ENCODE measurements at regions not wholly inside any gene's neighbourhood (a gene's known extent, or its start where the extent isn't known, plus 50 kb on each side); places are given as distances from the start of the nearest gene placed in this dataset.

DNA sequence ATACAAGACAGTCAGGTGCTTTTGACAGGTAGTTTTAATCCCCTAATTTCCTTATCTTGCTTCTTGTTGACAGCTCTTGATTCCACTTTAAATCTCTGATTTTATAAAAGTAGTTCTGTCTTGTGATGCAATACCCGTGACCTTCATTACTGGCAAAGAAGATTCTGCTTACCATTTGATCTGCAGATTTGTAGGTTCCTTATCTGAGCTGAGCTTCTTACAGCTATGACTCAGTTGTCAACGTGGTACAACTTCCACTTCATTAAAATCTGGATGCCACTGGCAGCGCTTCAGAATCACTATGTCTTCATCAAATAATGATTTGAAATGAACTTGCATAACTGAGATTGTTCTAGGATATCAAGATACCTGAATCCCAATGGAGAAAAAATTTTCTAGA, 543.6 kb upstream of the B3GALT2 start:
- DNase-seq, result no peak

DNA sequence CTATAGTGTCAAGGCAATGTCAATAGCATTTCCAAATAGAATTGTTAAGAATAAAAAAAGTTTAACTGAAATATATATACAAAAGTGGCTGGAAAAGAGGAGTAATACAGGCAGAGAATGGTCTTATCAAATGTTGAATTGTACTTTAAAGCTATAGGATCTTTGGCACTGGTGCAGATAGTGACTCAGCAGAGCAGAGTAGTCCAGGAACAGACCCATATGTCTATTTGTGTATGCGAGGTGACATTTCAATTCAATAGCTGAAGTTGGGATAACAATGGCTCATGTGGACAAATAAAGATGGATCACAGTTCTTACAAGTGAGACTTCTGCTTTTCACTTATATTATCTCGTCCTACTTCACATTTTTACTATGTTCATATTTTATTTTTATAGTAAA, 543.0 kb upstream of the B3GALT2 start:
- DNase-seq, result no peak

DNA sequence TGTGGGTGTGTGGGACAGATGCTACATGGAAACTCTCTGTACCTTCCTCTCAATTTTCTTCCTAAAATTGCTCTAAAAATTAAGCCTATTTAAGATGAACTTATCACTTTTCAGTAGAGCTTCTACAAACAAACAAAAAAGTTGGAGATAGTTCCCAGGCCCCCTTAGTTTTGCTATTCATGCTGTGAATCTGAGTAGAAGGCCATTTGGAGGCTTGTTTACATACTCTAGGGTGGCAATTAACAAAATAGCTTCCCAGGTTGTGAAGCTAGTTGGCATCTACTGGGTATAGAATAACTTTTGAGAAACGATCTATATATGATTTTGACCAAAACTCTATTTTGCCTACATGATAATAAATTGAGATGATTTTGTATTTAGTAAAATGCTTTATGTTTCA, 541.4 kb upstream of the B3GALT2 start:
- no peak for DNase-seq

DNA sequence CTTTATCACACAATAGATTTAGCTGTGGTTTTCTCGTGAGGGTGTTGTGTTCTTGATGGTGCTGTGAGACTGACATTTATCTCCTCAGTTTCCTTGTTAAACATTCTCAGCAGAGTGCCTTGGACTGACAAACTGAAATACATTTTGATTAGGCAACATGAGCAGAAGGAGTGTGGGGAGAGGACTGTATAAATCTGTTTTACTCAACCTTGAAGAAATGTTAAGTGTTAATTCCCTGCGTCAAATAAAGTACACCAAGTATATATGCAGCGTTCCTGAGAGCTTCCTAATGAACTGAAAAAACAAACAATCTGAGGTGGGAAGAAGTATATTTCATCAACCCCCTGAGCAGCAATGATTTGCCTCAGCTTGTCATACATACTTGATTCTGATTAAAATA, 540.3 kb upstream of the B3GALT2 start:
- no peak for DNase-seq

DNA sequence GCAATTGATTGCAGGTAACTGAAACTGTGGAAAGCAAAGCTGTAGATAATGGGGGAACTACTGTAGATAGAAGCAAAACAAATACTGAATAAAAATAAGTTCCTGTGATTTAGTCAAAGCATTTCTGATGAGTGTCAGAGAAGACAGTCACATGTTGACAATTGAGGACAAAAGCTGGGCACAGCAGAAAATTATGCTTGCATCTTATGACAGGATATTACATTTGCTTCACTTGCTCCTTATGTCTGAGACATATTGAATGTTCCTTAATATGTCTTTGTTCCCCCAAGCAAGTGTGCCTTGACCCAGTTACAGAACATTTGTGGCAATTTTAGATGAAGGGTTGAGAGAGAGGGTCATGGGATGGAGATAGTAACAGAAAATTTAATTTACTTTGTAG, 526.0 kb upstream of the B3GALT2 start:
- no peak for DNase-seq

DNA sequence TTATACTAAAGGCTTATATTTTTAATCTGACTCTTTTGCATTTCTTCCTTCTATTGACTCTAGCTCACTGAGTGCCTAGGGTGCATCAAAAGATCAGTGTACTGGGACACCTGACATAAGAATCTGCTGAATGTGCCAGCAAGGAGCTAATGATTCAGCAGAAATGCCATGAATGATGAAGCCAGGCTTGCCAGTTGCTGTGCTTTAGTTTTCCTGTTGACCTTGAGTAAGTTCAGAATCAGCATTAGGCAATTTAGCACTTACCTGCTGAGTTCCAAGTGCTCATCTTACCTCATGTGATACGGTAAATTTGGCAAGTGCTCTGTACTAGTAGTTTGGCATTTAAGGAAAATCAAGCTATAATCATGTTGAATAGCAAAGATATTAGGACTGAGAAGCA, 523.2 kb upstream of the B3GALT2 start:
- DNase-seq, result no peak

DNA sequence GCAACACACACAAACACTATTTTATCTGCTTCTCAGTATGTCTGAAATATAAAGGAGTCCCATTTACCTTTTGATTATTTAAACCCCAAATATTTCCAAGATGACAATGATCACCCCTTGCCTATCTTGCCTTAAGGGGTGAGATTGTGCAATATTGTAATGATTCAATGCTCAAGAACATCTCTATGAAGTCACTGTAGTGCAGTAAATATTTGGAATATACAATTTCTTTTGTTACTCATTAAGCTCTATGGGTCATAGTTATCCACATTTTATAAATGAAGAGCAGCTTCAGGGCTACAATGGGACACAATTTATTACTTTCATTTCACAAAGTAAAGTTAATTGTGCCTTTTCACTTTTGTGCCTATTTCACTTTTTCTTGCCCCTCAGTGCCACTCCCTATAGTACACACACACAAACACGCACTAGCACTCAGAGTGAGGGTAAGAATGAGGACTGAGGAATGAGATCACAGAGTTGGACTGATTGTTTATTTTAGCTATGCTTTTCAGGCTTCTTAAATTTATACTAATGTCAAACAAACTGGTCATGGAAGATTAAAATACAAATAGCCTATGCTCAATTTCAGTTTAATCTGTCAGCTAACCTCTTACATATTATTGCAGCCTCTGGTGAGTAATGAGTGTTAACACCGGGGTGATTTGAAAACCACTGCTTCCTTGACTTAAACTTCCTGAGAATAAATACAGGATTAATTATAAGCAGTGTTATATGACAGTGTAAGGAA, 521.0 kb upstream of the B3GALT2 start:
- DNase-seq, result no peak

DNA sequence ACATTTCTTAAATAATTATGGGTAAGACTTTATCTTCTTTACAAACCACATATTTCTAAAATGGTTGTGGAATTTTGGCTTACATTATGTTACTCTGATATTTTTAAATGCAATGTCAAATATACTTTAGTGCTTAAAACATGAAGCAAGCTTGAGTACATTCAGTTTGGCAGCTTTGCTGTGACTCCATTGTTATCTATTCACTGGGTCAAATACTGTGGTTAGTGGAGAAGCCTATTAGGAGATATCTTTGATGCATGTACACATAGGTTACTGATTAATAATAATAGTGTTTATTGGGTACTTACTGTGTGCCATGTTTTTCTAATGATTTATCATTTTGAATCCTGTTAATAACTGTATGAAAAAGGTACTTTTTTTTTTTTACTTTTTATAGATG, 520.4 kb upstream of the B3GALT2 start:
- DNase-seq, result no peak

DNA sequence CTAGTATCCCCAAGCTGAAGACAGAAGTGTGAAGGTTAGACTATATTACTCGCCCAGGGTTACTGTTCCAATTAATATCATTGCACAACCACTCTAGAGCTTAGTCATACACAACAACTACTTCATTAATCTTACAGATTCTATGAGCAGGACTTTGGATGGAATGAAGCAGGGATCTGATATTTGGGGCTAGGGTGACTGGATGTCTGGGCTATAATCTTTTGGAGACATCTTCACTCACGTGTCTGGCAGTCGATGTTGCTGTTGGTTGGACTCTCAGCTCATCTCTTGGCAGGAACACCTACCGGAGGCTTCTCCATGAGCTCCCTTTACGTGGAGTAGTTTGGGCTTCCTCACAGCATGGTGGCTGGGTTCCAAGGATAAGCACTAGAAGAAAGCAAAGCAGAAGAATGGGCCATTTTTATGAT, 519.2 kb upstream of the B3GALT2 start:
- DNase-seq, result no peak

DNA sequence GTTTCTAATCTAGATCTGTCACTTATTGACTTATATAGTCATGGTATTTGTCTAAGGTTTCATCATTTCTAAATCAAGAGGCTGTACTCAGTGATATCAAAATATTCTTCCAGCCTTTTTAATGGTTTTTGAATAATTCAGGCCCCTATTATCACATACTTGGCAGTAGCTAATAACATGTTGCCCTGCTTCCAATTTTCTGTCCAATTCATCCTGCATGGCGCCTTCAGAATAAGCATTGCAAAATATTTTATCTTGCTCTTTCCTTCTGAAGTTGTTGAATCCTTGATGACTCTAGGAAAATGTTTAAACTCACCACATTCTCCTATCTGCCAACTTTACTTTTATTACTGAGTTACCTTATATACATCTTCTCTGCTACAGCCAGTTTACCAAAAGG, 517.2 kb upstream of the B3GALT2 start:
- DNase-seq, result no peak

DNA sequence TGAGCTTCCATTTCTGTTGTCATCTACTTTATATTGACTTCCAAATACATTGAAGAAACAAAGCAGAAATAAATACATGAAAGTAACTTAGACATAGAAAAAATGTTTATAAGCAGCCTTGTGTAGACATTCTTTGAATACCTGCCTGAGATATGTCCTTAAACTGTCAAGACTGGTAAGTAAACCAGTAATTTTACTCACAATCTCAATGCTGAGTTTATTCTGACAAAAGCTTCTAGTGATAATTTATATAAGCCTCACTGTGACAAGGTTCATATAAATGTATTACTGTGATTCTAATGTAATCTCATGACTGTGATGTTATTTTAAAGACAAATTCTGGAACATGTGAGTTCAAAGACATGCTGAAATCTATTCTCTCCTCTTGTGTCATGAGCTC, 516.7 kb upstream of the B3GALT2 start:
- no peak for DNase-seq

DNA sequence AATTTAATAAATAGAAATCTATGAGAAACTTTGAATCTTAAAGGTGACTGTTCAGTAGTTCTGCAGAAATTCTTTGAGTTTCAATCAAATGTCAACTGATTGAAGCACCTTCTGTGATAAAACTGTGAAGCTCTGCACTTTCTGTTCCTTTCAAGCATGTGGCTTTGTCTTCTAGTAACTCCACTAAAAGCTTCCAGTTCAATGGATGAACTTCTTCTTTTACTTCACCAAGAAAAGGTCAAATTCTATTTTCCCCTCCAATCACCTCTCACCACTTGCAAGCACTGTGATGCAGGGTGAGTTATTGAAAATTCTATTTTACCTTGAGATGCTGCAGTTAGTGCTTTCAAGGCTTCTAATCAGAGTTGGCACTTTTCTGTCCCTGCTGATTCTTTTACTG, 515.3 kb upstream of the B3GALT2 start:
- DNase-seq, result no peak

DNA sequence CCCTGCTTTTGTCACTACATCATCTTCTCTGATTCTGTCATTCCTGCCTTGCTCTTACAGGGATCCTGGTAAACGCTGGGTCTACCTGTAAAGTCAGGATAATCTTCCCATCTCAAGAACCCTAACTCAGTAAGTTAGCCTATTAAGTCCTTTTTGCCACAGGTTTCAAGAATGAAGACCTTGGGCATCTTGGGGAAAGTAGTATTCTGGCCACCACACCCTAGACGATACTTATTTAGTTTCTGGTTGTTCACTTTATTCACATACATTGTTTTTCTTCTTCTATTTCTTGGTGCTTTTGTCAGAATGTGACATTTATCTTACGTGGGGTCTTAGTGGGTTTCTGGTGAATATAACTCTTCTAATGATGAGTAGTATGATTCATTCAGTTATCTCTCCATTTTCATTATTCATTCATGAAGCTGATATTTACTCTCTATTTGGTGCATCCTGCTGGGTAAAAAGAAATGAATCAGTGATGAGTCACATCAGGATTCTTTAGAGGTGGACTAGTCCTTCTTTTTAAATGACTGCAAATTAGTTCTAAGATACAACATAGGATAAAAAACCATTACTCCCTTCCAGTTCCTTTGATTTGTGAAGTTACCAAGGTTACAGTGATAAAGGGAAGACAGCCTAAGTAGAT, 514.4 kb upstream of the B3GALT2 start:
- DNase-seq, result no peak

DNA sequence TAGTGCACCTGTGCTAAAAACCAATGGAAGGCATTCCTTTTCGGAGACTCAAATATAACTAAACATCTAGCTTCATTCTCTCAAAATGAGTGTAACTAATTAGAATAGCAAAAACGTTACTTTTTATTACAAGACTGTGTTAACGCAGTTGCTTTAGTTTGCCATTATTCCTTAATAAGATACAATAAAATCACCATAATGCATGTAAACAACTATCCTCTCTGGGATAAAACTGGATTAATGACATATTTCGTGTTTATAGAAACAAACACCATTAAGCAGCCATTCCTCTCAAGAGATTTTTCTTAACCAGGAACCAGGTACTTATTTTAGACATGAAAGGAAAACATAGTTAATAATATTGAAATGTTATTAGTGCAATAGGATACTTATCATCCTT, 512.8 kb upstream of the B3GALT2 start:
- no peak for DNase-seq

DNA sequence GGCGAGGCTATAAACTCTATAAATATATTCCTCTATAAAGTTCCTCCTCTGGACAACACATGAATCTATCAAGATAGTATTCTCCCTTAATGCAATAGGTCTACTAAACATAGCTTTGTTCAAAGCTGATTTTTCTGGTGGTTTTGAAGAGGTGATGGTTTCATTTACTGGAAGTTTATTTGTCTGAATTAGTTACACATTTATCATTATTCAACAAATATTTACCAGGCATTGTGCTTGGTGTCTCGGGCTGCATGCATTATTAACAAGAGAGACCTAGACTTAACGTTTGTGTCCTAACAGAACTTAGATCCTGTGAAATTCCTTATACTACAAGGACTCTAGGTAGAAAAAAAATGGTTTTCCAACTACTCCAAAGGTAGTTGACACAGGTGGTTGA, 511.4 kb upstream of the B3GALT2 start:
- no peak for DNase-seq

DNA sequence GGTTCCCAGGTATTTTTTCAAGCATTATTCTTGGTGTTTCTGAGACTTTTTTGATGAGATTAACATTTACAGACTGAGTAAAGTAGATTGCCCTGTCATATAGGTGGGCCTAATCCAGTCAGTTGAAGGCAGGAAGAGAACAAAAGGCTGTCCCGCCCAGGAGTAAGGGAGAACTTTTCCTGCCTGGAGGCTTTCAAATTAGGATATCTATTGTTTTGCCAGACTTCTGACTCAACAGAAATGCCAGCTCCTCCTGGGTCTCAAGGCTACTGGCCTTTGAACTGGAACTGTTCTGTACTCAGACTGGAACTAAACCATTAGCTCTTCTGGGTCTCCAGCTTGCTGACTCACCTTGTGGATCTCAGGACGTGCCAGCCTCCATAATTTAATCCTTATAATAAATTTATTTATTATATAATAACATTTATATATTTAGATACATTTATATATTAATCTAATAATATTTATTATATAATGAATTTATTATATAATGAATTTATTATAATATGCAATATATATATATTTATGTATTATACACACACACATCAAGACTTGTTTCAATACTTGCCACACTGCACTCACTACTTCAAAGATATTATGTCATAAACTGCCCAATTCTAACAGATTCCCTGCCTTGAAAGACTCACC, 510.8 kb upstream of the B3GALT2 start:
- no peak for DNase-seq

DNA sequence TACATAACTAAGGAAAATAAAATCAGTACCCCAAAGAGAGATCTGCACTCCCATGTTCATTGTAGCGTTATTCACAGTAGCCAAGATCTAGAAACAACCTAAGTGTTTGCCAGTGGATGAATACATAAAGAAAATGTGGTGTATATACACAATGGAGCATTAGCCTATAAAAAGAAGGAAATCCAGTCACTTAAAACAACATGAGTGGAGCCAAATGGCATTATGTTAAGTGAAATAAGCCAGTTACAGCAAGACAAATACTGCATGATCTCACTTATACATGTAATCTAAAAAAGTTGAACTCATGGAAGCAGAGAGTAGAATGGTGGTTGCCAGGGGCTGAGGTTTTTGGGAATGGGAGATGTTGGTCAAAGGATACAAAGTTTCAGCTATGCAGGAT, 508.3 kb upstream of the B3GALT2 start:
- DNase-seq, result no peak

DNA sequence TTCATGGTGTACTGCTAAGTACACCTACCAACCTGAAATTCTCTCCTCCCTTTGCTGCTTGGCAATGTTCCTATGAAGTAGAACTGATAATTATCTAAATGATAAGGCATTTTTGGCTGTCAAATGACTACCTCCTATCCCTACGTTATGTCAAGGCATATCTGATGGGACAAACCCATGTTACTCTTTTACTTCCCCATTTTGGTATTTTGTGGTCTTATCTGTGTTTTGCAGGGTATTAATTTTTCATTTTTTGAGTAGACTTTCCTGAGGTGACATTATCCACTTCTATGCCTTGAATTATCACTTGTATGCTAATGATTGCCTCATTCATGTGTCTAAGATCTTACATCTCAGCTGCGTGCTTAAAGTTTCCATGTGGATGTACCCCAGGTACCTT, 499.6 kb upstream of the B3GALT2 start:
- no peak for DNase-seq

DNA sequence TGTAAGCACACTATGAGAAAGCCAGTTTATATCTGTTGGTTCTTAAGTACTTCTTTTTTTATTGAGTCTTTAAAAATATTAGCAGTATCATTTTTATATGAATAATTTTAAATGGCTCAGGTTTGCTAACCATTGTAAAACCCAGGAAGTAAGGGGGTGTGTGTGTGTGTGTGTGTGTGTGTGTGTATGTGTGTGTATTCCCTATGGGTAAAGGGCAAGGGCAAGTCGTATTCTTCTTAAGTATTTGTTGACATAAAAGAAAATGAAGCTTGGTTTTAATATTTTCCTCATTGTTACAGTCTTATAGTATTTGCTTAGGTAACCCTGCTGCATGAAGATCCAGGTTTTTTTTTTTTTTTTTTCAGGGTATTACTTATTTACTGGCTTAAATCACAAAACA, 495.0 kb upstream of the B3GALT2 start:
- DNase-seq, result no peak

DNA sequence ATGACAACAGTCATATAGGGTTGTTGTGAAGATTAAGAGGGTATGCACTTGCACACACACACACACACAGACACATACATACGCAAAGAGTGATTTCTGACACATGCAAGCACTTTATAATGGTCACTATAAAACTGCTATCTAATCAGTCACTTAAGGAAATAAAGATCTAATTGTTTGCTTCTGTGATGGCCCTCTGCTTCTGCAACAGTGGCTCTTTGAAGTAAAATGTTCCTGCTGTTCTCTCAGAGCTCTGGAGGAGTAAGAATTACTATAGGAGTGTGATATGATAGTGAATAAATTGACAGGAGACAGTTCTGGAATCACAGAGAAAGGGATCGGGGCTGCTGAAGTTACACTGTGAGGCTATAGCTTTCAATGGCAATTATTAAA, 494.5 kb upstream of the B3GALT2 start:
- DNase-seq, result no peak

DNA sequence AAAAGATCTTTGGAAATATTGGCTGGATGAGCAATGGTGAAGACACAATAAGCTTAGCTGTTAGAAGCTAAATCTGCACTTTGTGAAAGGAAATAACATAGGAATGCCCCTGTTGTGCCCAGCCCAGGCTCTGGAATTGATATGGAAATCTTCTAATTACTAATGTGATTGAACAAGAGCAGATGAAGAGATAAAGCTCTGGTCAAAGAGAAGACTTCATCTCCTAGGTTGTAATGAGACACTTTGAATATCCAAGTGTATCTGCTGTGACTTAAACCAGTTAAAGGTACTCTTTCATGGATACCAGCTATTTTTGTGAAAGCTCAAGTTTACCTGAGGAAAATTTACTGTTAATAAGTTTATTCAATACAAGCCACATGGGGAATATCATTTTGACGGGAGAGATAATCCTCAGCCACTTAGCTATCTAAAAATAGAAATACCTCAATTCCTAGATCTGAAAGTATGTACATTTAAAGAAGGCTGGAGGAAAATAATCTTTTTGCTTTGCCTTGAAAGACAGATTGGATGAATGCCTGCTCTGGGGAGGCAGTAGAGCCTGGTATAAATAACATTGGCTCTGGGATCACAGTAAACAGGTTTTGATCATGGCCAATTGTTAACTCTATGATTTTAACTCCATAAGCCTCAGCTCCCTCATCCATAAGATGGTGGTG, 494.0 kb upstream of the B3GALT2 start:
- no peak for DNase-seq

DNA sequence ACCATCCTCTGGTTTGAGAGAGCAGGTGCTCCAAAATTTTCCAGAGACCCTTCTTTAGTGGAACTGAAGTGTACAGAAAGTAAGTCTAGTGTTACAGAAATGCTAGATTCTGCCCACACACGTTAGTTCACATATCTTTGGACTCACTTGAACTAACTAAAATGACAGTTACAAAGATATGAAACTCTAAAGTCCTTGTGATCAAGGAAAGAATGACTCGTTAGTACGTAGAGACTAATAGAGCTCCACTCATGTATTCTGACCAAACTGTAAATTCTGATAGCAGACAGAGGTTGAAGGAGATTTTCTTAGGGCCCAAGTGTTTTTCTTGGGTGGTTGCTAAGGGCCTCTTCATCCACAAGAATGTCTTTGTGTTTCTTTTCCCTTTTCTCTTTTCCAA, 491.5 kb upstream of the B3GALT2 start:
- DNase-seq, result no peak

DNA sequence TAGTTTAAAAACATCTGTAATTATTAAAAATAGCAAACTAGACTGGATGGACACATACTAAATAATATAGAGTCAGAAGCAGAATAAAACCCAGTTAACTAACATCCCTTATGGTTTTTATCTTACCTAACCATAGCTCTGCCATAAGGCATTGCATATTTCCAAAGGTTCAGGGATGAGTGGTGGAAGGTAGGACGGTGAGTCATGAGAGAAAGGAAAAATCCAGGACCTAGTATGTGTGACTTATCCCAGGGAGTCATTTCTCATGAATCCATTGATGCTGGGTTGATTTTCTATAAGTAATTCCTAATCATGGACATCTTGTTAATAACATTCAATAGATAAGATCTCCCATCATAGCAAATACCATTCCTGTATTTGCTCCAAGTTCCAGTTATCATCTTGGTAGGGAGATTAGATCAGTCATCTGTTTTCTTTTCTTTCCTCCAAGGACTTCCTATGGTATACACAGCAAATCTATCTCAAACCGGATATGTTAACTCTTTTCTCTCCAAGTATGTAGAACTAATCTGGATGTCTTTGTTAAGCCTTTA, 490.7 kb upstream of the B3GALT2 start:
- DNase-seq, result no peak

All from NCI-H1417 treated with DMSO at 0.1 percent for 48 hours (cell line).